C1 segment of cervical spinal cord (tissue), 14 donors: ENCODE measurements at regions not wholly inside any gene's neighbourhood (a gene's known extent, or its start where the extent isn't known, plus 50 kb on each side); places are given as distances from the start of the nearest gene placed in this dataset.

ENCODE experiments used
- DNase-seq, 14 donors: peaks; one replicate each; lab custom pipeline; 2025; lab: John Stamatoyannopoulos, UW

- no peak for DNase-seq
These were observed 84.3 kb downstream of the MCFD2 start for GRCh38 chr2:46831051-46831868.

GRCh38 chr2:46829231-46829995, 86.2 kb downstream of the MCFD2 start:
- DNase-seq, result no peak

DNA sequence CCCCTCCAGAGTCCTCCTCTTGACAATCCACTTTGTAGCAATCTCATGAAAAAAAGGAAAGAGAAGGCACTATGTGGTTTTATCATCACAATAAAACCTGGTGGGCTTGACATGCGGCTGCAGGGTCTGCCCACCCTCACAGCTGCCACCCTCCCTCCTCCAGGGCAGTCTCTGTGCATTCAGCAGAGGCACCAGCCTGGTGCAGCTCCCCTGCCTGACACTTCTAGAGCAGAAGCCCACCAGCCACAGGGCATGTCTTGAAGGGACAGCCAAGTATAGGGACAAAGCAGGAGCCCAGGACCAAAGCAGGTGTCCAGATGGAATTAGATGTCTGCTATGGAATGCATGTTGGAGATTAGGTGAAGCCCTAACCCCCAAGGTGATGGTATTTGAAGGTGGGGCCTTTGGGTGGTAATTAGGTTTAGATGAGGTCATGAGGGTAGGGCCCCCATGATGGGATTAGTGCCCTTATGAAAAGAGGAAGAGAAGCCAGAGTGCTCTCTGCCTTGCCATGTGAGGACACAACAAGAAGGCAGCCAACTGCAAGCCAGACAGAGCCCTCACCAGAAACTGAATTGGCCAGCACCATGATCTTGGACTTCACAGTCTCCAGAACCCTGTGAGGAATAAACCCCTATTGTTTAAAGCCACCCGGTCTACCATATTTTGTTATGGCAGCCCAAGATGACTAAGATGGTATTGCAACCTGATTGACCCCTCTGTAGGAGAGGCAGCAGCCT, 86.9 kb downstream of the MCFD2 start:
- no peak for DNase-seq

- no peak for DNase-seq
These were observed 87.5 kb downstream of the MCFD2 start for GRCh38 chr2:46828135-46828438.

GRCh38 chr2:46827274-46828134, 88.1 kb downstream of the MCFD2 start:
- DNase-seq, result no peak

DNA sequence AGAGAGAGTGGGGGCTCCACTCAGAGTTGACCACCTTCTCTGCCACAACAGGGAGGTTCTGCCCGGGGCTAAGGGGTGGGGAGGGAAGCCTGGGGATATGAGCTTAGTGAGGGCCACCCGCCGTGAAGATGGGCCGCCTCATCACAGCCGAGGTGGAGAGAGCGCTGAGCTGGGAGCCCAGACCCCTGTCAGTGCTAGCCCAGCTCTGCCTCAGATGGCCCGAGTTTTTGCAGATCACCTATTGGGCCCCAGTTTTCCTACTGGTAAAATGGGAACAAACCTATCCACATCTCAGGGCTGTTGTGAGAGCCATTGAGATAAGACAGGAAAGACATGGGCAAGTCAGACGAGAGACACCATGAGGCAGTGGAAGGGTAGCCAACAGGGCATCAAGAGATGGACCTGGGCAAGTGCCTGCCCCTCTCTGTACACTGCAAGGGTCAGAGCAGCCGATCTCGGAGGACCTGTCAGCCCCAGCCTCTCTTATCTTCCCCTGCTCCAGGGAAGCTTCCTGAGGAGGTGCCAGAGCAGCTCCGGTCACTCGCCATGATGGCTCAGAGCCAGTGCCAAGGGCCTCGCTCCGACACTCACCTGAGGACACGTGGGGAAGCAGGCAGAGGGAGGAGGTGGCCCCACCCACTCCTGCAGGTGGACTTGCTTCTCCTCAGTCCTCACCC, 88.9 kb downstream of the MCFD2 start:
- no peak for DNase-seq

- DNase-seq, result no peak
These were observed 89.6 kb downstream of the MCFD2 start for GRCh38 chr2:46825939-46826568.

- no peak for DNase-seq
These were observed 90.2 kb downstream of the MCFD2 start for GRCh38 chr2:46825231-46825938.

DNA sequence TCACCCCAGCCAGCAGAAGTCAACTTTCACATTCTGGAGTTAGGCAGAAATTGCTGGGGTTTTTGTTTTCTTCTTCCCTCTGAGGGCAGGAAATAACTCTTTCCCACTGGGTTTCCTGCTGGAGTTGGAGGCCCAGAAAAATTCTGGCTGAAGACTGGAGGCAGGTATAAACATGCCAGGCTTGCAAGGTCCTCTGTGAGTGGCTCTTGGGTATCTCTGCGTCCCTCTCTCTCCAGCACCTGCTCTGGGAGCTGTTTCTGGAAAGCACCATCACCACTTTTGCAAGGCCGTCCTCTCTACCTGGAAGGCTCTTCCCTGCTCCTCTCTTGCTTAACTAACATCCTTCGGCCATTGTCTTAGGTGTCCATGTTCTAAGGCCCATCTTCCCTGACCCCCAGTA, 91.0 kb downstream of the MCFD2 start:
- DNase-seq, result no peak

GRCh38 chr2:46821600-46821999, 94.0 kb downstream of the MCFD2 start:
- no peak for DNase-seq

DNA sequence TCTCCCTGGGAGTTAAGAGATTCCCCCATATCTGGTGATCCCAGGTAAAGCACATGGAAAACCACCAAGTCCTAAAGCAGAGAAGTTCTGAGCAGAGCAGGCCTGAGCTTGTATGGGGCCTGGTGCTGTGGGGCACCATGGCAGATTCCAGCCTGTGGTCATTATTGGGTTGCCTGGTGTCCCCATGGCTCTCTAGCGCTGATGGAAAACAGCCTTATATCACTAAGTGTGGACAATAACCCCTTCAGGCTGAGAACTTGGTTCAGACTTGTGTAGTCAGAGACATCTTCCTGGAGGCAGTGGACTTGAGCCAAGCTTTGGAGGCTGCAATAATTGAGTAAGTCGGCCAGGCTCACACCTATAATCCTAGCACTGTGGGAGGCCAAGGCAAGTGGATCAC, 96.8 kb downstream of the MCFD2 start:
- no peak for DNase-seq

- DNase-seq, result peak in 6 of 14 donors; percentile 22 to 97 (median 44)
These were observed 97.4 kb downstream of the MCFD2 start for GRCh38 chr2:46818141-46818621.

- DNase-seq, result peak in 1 of 14 donors; percentile 8
These were observed 98.5 kb downstream of the MCFD2 start for GRCh38 chr2:46816846-46817726.

DNA sequence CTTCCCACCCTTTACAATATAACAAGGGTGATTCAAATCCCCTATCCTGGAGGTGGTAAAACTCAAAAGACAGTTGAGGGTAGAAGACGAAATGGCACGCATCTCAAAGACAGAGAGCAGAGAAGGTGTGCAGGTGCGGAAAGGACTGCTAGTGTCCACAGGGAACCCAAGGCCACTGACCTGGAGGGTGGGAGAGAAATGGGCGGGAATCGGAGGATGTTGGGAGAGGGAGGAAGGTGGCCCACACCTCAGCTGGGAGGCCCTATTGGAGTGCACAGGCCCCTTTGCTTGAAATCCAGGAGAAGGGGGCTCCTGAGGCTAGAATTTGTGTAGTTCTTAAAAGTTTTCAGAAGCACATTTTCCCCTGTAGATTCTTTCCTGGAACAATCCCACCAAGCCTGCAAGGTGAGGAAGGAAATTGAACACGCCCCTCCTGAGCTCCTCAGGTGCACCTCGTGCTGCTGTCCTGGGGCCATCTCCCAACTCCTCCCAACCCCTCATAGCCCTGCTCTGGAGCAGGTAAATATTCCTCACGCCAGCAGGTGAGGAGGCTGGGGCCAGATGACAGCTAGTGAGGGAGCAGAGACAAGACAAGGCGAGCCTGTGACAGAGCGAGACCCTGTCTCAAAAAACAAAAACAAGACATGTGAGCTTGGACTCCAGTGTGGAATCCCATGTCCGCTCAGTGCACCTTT, 99.3 kb downstream of the MCFD2 start:
- DNase-seq, result no peak

- no peak for DNase-seq
These were observed 100.3 kb downstream of the MCFD2 start for GRCh38 chr2:46815121-46815802.

GRCh38 chr2:46814160-46814961, 101.2 kb downstream of the MCFD2 start:
- DNase-seq, result peak in 1 of 14 donors; percentile 24
